ENCODE measurements at regions not wholly inside any gene's neighbourhood (a gene's known extent, or its start where the extent isn't known, plus 50 kb on each side); places are given as distances from the start of the nearest gene placed in this dataset.

- TF ChIP-seq POLR2A (IDR thresholded peaks at IDR 0.05) (no peak), CTCF (IDR thresholded peaks at IDR 0.05) (no peak)
These were observed 177.3 kb downstream of the RPS24 start for GRCh38 chr10:78210976-78211375.

All from thyroid gland (tissue), 4 donors.